GM18909 (cell line): ENCODE measurements at regions not wholly inside any gene's neighbourhood (a gene's known extent, or its start where the extent isn't known, plus 50 kb on each side); places are given as distances from the start of the nearest gene placed in this dataset.

Experiments used
- ATAC-seq: cut with Tn5 transposase; IDR thresholded peaks from one replicate; pipeline ENCODE4 v1.9.1; 2021; ENCODE audit warnings: mild to moderate bottlenecking; ENCODE audit not compliant: unreplicated experiment, poor library complexity

GRCh38 chr12:75909714-75910656 is 121.6 kb downstream of the PHLDA1 start:
- ATAC-seq = no peak

- no peak for ATAC-seq
Observed at GRCh38 chr12:75908961-75909605, 122.5 kb downstream of the PHLDA1 start.

GRCh38 chr12:75905922-75906321 is 125.7 kb downstream of the PHLDA1 start:
- no peak for ATAC-seq

GRCh38 chr12:75900781-75901254 is 130.8 kb downstream of the PHLDA1 start:
- ATAC-seq = no peak

- ATAC-seq = no peak
Observed at GRCh38 chr12:75900226-75900625, 131.3 kb downstream of the PHLDA1 start.

GRCh38 chr12:75894965-75895754 is 136.4 kb downstream of the PHLDA1 start:
- no peak for ATAC-seq

- ATAC-seq = no peak
Observed at GRCh38 chr12:75893765-75894164, 137.8 kb downstream of the PHLDA1 start.

- ATAC-seq = no peak
Observed at GRCh38 chr12:75892731-75893408, 138.7 kb downstream of the PHLDA1 start.

- no peak for ATAC-seq
Observed at GRCh38 chr12:75891072-75891471, 140.5 kb downstream of the PHLDA1 start.

- ATAC-seq = no peak
Observed at GRCh38 chr12:75890660-75891059, 140.9 kb downstream of the PHLDA1 start.

GRCh38 chr12:75890141-75890540 is 141.4 kb downstream of the PHLDA1 start:
- ATAC-seq = no peak

GRCh38 chr12:75888874-75889613 is 142.5 kb downstream of the PHLDA1 start:
- ATAC-seq = no peak

GRCh38 chr12:75888399-75888798 is 143.2 kb downstream of the PHLDA1 start:
- no peak for ATAC-seq

- no peak for ATAC-seq
Observed at GRCh38 chr12:75887979-75888378, 143.6 kb downstream of the PHLDA1 start.

GRCh38 chr12:75884465-75884985 is 147.1 kb downstream of the PHLDA1 start:
- no peak for ATAC-seq

GRCh38 chr12:75883241-75883640 is 148.3 kb downstream of the PHLDA1 start:
- no peak for ATAC-seq

- ATAC-seq = no peak
Observed at GRCh38 chr12:75882421-75882820, 149.2 kb downstream of the PHLDA1 start.

- no peak for ATAC-seq
Observed at GRCh38 chr12:75881920-75882319, 149.7 kb downstream of the PHLDA1 start.
